ENCODE measurements at regions not wholly inside any gene's neighbourhood (a gene's known extent, or its start where the extent isn't known, plus 50 kb on each side); places are given as distances from the start of the nearest gene placed in this dataset.

GRCh38 chr3:10688126-10688525, 127.9 kb upstream of the SLC6A11 start:
- Histone ChIP-seq H3K27ac (ENCODE audit: low read depth, low read length) (no peak overlapping the region), H3K9ac (ENCODE audit: extremely low read depth, low read length, poor library complexity, severe bottlenecking) (no peak overlapping the region), H3K27me3 (ENCODE audit: control insufficient read depth, insufficient read depth, low read length, poor library complexity, severe bottlenecking) (no peaks in the 10 kb centered on the region), H3K4me3 (ENCODE audit: low read length) (no peak overlapping the region), H3K4me1 (ENCODE audit: control insufficient read depth, insufficient read depth, low read length) (no peaks in the 10 kb centered on the region), H3K9me3 (ENCODE audit: control insufficient read depth, low read length) (no peaks in the 10 kb centered on the region), H3K36me3 (ENCODE audit: control insufficient read depth, insufficient read depth, low read length) (no peaks in the 10 kb centered on the region)
- H3K27me3 Mint-ChIP-seq (ENCODE audit: insufficient read depth): peaks cover 6% of the 10 kb centered on the region
- no peak overlapping the region for H3K4me3 Mint-ChIP-seq
- H3K4me1 Mint-ChIP-seq: no peaks in the 10 kb centered on the region
- WGBS, 2 experiments (ENCODE audit: insufficient coverage in 1 of 2, insufficient read length in 1 of 2): 80% methylated on average over 1 of the region's 1 CpG; no CpG with 5 or more reads in 1 of the 2 experiments
- TF ChIP-seq CTCF (conservative IDR thresholded peaks at IDR 0.05): peak; percentile 53
- peak; percentile 66 for DNase-seq
- no peaks in the 10 kb centered on the region for H3K36me3 Mint-ChIP-seq (ENCODE audit: low read depth)
- no peak overlapping the region for H3K27ac Mint-ChIP-seq
- no peaks in the 10 kb centered on the region for H3K9me3 Mint-ChIP-seq

- no peak overlapping the region for H3K9ac ChIP-seq (ENCODE audit: extremely low read depth, low read length, poor library complexity, severe bottlenecking)
- Mint-ChIP-seq H3K27ac (no peak overlapping the region), H3K9me3 (no peaks in the 10 kb centered on the region), H3K4me3 (no peak overlapping the region), H3K36me3 (ENCODE audit: low read depth) (no peaks in the 10 kb centered on the region), H3K27me3 (ENCODE audit: insufficient read depth) (peaks cover 6% of the 10 kb centered on the region), H3K4me1 (no peaks in the 10 kb centered on the region)
- TF ChIP-seq CTCF (conservative IDR thresholded peaks at IDR 0.05): no peak
- H3K4me3 ChIP-seq (ENCODE audit: low read length): no peak overlapping the region
- no peak for DNase-seq
- H3K27me3 ChIP-seq (ENCODE audit: control insufficient read depth, insufficient read depth, low read length, poor library complexity, severe bottlenecking): no peaks in the 10 kb centered on the region
- no peaks in the 10 kb centered on the region for H3K36me3 ChIP-seq (ENCODE audit: control insufficient read depth, insufficient read depth, low read length)
- H3K4me1 ChIP-seq (ENCODE audit: control insufficient read depth, insufficient read depth, low read length): no peaks in the 10 kb centered on the region
- no peaks in the 10 kb centered on the region for H3K9me3 ChIP-seq (ENCODE audit: control insufficient read depth, low read length)
- WGBS, 2 experiments (ENCODE audit: insufficient coverage in 1 of 2, insufficient read length in 1 of 2): 93% methylated on average over 5 to 8 of the region's 8 CpGs
- no peak overlapping the region for H3K27ac ChIP-seq (ENCODE audit: low read depth, low read length)
These were observed 127.4 kb upstream of the SLC6A11 start for GRCh38 chr3:10688548-10689172.

- 85 to 89% methylated on average over 7 to 11 of the region's 11 CpGs for WGBS, 2 experiments (ENCODE audit: insufficient coverage in 1 of 2, insufficient read length in 1 of 2)
- peaks cover 16% of the 10 kb centered on the region for H3K27me3 Mint-ChIP-seq (ENCODE audit: insufficient read depth)
- H3K27ac Mint-ChIP-seq: no peak overlapping the region
- no peak overlapping the region for H3K4me3 ChIP-seq (ENCODE audit: low read length)
- DNase-seq: no peak
- H3K27ac ChIP-seq (ENCODE audit: low read depth, low read length): no peak overlapping the region
- no peaks in the 10 kb centered on the region for H3K4me1 Mint-ChIP-seq
- no peak for TF ChIP-seq CTCF (conservative IDR thresholded peaks at IDR 0.05)
- no peaks in the 10 kb centered on the region for H3K36me3 Mint-ChIP-seq (ENCODE audit: low read depth)
- no peaks in the 10 kb centered on the region for H3K4me1 ChIP-seq (ENCODE audit: control insufficient read depth, insufficient read depth, low read length)
- no peaks in the 10 kb centered on the region for H3K9me3 ChIP-seq (ENCODE audit: control insufficient read depth, low read length)
- no peaks in the 10 kb centered on the region for H3K27me3 ChIP-seq (ENCODE audit: control insufficient read depth, insufficient read depth, low read length, poor library complexity, severe bottlenecking)
- no peaks in the 10 kb centered on the region for H3K36me3 ChIP-seq (ENCODE audit: control insufficient read depth, insufficient read depth, low read length)
- no peak overlapping the region for H3K4me3 Mint-ChIP-seq
- no peak overlapping the region for H3K9ac ChIP-seq (ENCODE audit: extremely low read depth, low read length, poor library complexity, severe bottlenecking)
- no peaks in the 10 kb centered on the region for H3K9me3 Mint-ChIP-seq
These were observed 123.9 kb upstream of the SLC6A11 start for GRCh38 chr3:10692039-10692622.
